HEK293T (cell line): ENCODE measurements at regions not wholly inside any gene's neighbourhood (a gene's known extent, or its start where the extent isn't known, plus 50 kb on each side); places are given as distances from the start of the nearest gene placed in this dataset.

Source experiments
- BHLHE40 ChIP-seq: fragments of 450-650 bp; IDR thresholded peaks from 2 replicates; pipeline ENCODE4 v1.6.1; 2016; ENCODE audit warnings: mild to moderate bottlenecking, moderate library complexity, borderline replicate concordance
- CTBP1 ChIP-seq: fragments of 450-650 bp; IDR thresholded peaks from 2 replicates; pipeline ENCODE4 v1.6.1; 2016; ENCODE audit warnings: borderline replicate concordance
- ELF4 ChIP-seq: fragments of 450-650 bp; IDR thresholded peaks from 2 replicates; pipeline ENCODE4 v1.6.1; 2017; ENCODE audit warnings: antibody characterized with exemption
- FOXA1 ChIP-seq: fragments of 450-650 bp; IDR thresholded peaks from 2 replicates; pipeline ENCODE4 v1.6.1; 2016; ENCODE audit warnings: mild to moderate bottlenecking
- FOXM1 ChIP-seq: fragments of 450-650 bp; IDR thresholded peaks from 2 replicates; pipeline ENCODE4 v1.6.1; 2017; ENCODE audit warnings: mild to moderate bottlenecking, borderline replicate concordance
- L3MBTL2 ChIP-seq: fragments of 450-650 bp; conservative IDR thresholded peaks from 2 replicates; pipeline ENCODE4 v1.6.1; 2016; ENCODE audit warnings: mild to moderate bottlenecking
- LEF1 ChIP-seq: fragments of 450-650 bp; IDR thresholded peaks from 2 replicates; pipeline ENCODE4 v1.6.1; 2017; ENCODE audit warnings: mild to moderate bottlenecking, borderline replicate concordance
- NFRKB ChIP-seq: fragments of 450-650 bp; IDR thresholded peaks from 2 replicates; pipeline ENCODE4 v1.6.1; 2016; ENCODE audit warnings: mild to moderate bottlenecking, moderate library complexity
- PKNOX1 ChIP-seq: fragments of 450-650 bp; IDR thresholded peaks from 2 replicates; pipeline ENCODE4 v1.6.1; 2016
- SP1 ChIP-seq: fragments of 450-650 bp; IDR thresholded peaks from 2 replicates; pipeline ENCODE4 v1.6.1; 2017
- SUZ12 ChIP-seq: fragments of 450-650 bp; IDR thresholded peaks from 2 replicates; pipeline ENCODE4 v1.6.1; 2016; ENCODE audit warnings: mild to moderate bottlenecking
- TARDBP ChIP-seq: fragments of 450-650 bp; IDR thresholded peaks from 2 replicates; pipeline ENCODE4 v1.6.1; 2016
- ZNF384 ChIP-seq: fragments of 450-650 bp; IDR thresholded peaks from 2 replicates; pipeline ENCODE4 v1.6.1; 2016

DNA sequence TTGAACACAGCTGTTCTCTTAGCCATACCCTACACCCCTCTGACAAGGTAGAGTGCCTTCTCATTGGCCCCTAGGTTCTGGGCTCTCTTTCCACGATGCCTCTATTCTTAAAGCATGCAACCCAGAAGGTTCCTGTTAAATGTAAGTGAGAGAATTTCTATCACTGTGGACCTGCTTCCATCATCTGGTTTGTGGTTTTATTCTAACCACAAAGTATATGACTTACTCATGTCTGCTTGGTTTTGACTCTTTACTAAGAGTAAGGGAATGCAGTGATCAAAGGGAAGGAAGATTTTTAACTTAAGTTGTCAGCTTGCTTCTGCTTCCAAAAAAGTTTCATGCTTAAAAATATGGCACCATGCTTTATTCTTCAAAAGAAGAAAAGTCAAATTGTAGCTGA is 80.2 kb downstream of the ANKEF1 start:
- no peak for TF ChIP-seq BHLHE40
- TF ChIP-seq PKNOX1 = no peak
- no peak for TF ChIP-seq TARDBP
- TF ChIP-seq SP1 = no peak
- no peak for TF ChIP-seq NFRKB
- TF ChIP-seq CTBP1 = no peak
- no peak for TF ChIP-seq SUZ12
- no peak for TF ChIP-seq FOXA1
- no peak for TF ChIP-seq FOXM1
- no peak for TF ChIP-seq ZNF384
- TF ChIP-seq ELF4 = no peak
- TF ChIP-seq L3MBTL2 = no peak
- TF ChIP-seq LEF1 = no peak
